GM23338 (cell line): ENCODE measurements at regions not wholly inside any gene's neighbourhood (a gene's known extent, or its start where the extent isn't known, plus 50 kb on each side); places are given as distances from the start of the nearest gene placed in this dataset.

Source experiments
- ATAC-seq: fragments of 200-7000 bp; cut with Tn5 transposase; 3 replicates; pipeline ENCODE4 v1.9.1; 2020
- DNase-seq: peaks from one replicate; pipeline ENCODE4 v3.0.0-alpha.2; 2015; ENCODE audit warnings: low spot score
- H2AFZ ChIP-seq: fragments of 200-600 bp; sonication (generic); 2 replicates; pipeline ENCODE4 v1.8.0; 2016; ENCODE audit warnings: antibody characterized with exemption, mild to moderate bottlenecking, moderate library complexity
- H3F3A ChIP-seq: fragments of 200-600 bp; sonication (generic); replicated peaks from 2 replicates; pipeline ENCODE4 v1.8.0; 2017; ENCODE audit warnings: antibody characterized with exemption, mixed run types, low read depth
- H3K27ac ChIP-seq: fragments of 200-600 bp; sonication (generic); 2 replicates; pipeline ENCODE4 v1.6.1; 2016; ENCODE audit warnings: low read depth
- H3K27me3 ChIP-seq: fragments of 200-600 bp; sonication (generic); 2 replicates; pipeline ENCODE4 v1.8.0; 2016; ENCODE audit warnings: mild to moderate bottlenecking, mixed run types, moderate library complexity; ENCODE audit not compliant: insufficient read depth
- H3K36me3 ChIP-seq: fragments of 200-600 bp; sonication (generic); 2 replicates; pipeline ENCODE4 v1.8.0; 2016; ENCODE audit warnings: mild to moderate bottlenecking; ENCODE audit not compliant: insufficient read depth
- H3K4me1 ChIP-seq: fragments of 200-600 bp; sonication (generic); 2 replicates; pipeline ENCODE4 v1.8.0; 2016; ENCODE audit warnings: mild to moderate bottlenecking, moderate library complexity; ENCODE audit not compliant: insufficient read depth
- H3K4me2 ChIP-seq: fragments of 200-600 bp; sonication (generic); 2 replicates; pipeline ENCODE4 v1.7.1; 2017; ENCODE audit warnings: mixed run types
- H3K4me3 ChIP-seq: fragments of 200-600 bp; sonication (generic); 2 replicates; pipeline ENCODE4 v1.6.1; 2016; ENCODE audit warnings: mixed run types
- H3K79me2 ChIP-seq: fragments of 200-600 bp; sonication (generic); replicated peaks from 2 replicates; pipeline ENCODE4 v1.8.0; 2017; ENCODE audit warnings: mild to moderate bottlenecking; ENCODE audit not compliant: insufficient read depth
- H3K9me2 ChIP-seq: fragments of 200-600 bp; sonication (generic); 2 replicates; pipeline ENCODE4 v1.8.0; 2017; ENCODE audit not compliant: insufficient read depth
- H4K20me1 ChIP-seq: fragments of 200-600 bp; sonication (generic); replicated peaks from 2 replicates; pipeline ENCODE4 v1.8.0; 2017; ENCODE audit warnings: mild to moderate bottlenecking; ENCODE audit not compliant: insufficient read depth
- H3K27ac Mint-ChIP-seq: 2 replicates; pipeline ENCODE4 v1.8.0; 2020; ENCODE audit warnings: inconsistent platforms, mild to moderate bottlenecking, moderate library complexity, mixed read lengths
- H3K27me3 Mint-ChIP-seq: 3 replicates; pipeline ENCODE4 v1.8.0; 2022; ENCODE audit warnings: low read depth, mild to moderate bottlenecking, moderate library complexity, mixed read lengths, inconsistent platforms; ENCODE audit not compliant: insufficient read depth, poor library complexity
- H3K36me3 Mint-ChIP-seq: 3 replicates; pipeline ENCODE4 v1.8.0; 2021; ENCODE audit warnings: low read depth, mild to moderate bottlenecking, inconsistent platforms, moderate library complexity, mixed read lengths
- H3K4me1 Mint-ChIP-seq: 3 replicates; pipeline ENCODE4 v1.8.0; 2020; ENCODE audit warnings: mild to moderate bottlenecking, inconsistent platforms, mixed read lengths
- H3K4me3 Mint-ChIP-seq: 3 replicates; pipeline ENCODE4 v1.8.0; 2021; ENCODE audit warnings: moderate library complexity, mild to moderate bottlenecking, inconsistent platforms, mixed read lengths
- H3K9me3 Mint-ChIP-seq: 3 replicates; pipeline ENCODE4 v1.8.0; 2020; ENCODE audit warnings: moderate library complexity, mild to moderate bottlenecking, inconsistent platforms, mixed read lengths
- CREB1 ChIP-seq: fragments of 250-450 bp; sonication (Bioruptor Pico); IDR thresholded peaks from 2 replicates; pipeline ENCODE4 v1.5.0; 2020; ENCODE audit warnings: low read depth, mild to moderate bottlenecking, moderate library complexity
- CTCF ChIP-seq, 2 experiments: fragments of 200-600 bp in 1 of 2; sonication (generic) in 1 of 2; conservative IDR thresholded peaks; 2 replicates each; pipeline versions ENCODE4 v1.5.1 to v1.6.1; 2016 to 2017; ENCODE audit warnings: antibody characterized with exemption in 2 of 2, low read depth in 2 of 2, mild to moderate bottlenecking in 2 of 2, moderate library complexity in 1 of 2
- ETS1 ChIP-seq: IDR thresholded peaks from 2 replicates; pipeline ENCODE4 v1.6.1; 2016; ENCODE audit warnings: antibody characterized with exemption
- EZH2 ChIP-seq: fragments of 200-600 bp; sonication (generic); IDR thresholded peaks from one replicate; pipeline ENCODE4 v1.8.0; 2017; ENCODE audit warnings: antibody characterized with exemption, mild to moderate bottlenecking, low read depth; ENCODE audit not compliant: unreplicated experiment
- EZH2phosphoT487 ChIP-seq: fragments of 200-600 bp; sonication (generic); IDR thresholded peaks from one replicate; pipeline ENCODE4 v1.8.1; 2018; ENCODE audit warnings: antibody characterized with exemption; ENCODE audit not compliant: unreplicated experiment
- JUNB ChIP-seq: IDR thresholded peaks from one replicate; pipeline ENCODE4 v1.6.1; 2016; ENCODE audit warnings: antibody characterized with exemption; ENCODE audit not compliant: unreplicated experiment
- NANOG ChIP-seq: IDR thresholded peaks from 2 replicates; pipeline ENCODE4 v1.6.1; 2016; ENCODE audit warnings: antibody characterized with exemption, borderline replicate concordance
- POLR2AphosphoS5 ChIP-seq: IDR thresholded peaks from 2 replicates; pipeline ENCODE4 v1.6.1; 2016; ENCODE audit warnings: antibody characterized with exemption, low read depth
- REST ChIP-seq: IDR thresholded peaks from one replicate; pipeline ENCODE4 v1.6.1; 2018; ENCODE audit warnings: antibody characterized with exemption; ENCODE audit not compliant: unreplicated experiment
- STAT1 ChIP-seq: IDR thresholded peaks from one replicate; pipeline ENCODE4 v1.6.1; 2016; ENCODE audit warnings: antibody characterized with exemption; ENCODE audit not compliant: unreplicated experiment
- ZNF114 ChIP-seq: fragments of 250-450 bp; sonication (Bioruptor Pico); IDR thresholded peaks from 2 replicates; pipeline ENCODE4 v1.5.0; 2020; ENCODE audit warnings: mild to moderate bottlenecking, moderate library complexity
- ZNF331 ChIP-seq: fragments of 250-450 bp; sonication (Bioruptor Pico); IDR thresholded peaks from 2 replicates; pipeline ENCODE4 v1.5.0; 2020; ENCODE audit warnings: low read depth, mild to moderate bottlenecking, moderate library complexity
- ZNF462 ChIP-seq: fragments of 250-450 bp; sonication (Bioruptor Pico); IDR thresholded peaks from 2 replicates; pipeline ENCODE4 v1.5.0; 2020; ENCODE audit warnings: mild to moderate bottlenecking, moderate library complexity

DNA sequence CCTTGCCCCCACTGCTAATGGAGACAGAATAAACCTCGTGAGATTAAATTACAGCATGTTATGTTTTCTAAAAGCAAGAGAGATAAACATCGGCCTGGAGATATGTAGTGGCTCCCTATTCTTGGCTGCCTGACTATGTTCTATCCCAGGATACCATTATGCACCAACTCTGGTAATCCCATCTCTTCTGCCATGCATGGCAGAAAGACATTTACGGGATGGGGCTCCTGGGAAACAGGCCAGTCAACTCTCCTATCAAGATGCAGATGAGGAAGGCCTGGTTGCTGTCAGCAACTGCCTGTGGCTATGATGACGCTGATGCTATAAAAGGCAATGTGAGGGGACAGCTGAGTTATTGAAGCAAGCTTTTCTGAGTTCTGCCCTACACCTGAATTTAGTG, 166.2 kb upstream of the VCX3A start:
- Mint-ChIP-seq H3K27ac (no peak overlapping the region), H3K9me3 (peaks cover 3% of the 10 kb centered on the region; the same call in 1 of the 3 replicates), H3K4me1 (no peaks in the 10 kb centered on the region), H3K4me3 (no peak overlapping the region), H3K27me3 (no peaks in the 10 kb centered on the region), H3K36me3 (peaks cover 5% of the 10 kb centered on the region; the same call in 2 of the 3 replicates)
- H3K9me2 ChIP-seq, result no peaks in the 10 kb centered on the region
- no peaks in the 10 kb centered on the region for H3F3A ChIP-seq
- H2AFZ ChIP-seq, result no peak overlapping the region
- no peak overlapping the region for H3K27ac ChIP-seq
- no peaks in the 10 kb centered on the region for H3K79me2 ChIP-seq
- H3K4me1 ChIP-seq, result peaks cover 2% of the 10 kb centered on the region; the same call in 1 of the 2 replicates
- ATAC-seq, result no peak
- DNase-seq, result no peak
- no peaks in the 10 kb centered on the region for H4K20me1 ChIP-seq
- no peak overlapping the region for H3K4me2 ChIP-seq
- H3K36me3 ChIP-seq, result no peaks in the 10 kb centered on the region
- TF ChIP-seq POLR2AphosphoS5 (no peak), ZNF114 (CRISPR knock-in tag) (no peak), REST (no peak), EZH2 (no peak), ZNF462 (CRISPR knock-in tag) (no peak), CREB1 (CRISPR knock-in tag) (no peak), EZH2phosphoT487 (no peak), STAT1 (no peak), NANOG (no peak), ETS1 (no peak), JUNB (no peak), CTCF (conservative IDR thresholded peaks at IDR 0.05; ENCODE audit: low read depth in 2 of 2) (no peak), ZNF331 (no peak)
- no peak overlapping the region for H3K4me3 ChIP-seq
- no peaks in the 10 kb centered on the region for H3K27me3 ChIP-seq
